Ovary (tissue), 7 donors: ENCODE measurements at regions not wholly inside any gene's neighbourhood (a gene's known extent, or its start where the extent isn't known, plus 50 kb on each side); places are given as distances from the start of the nearest gene placed in this dataset.

Experiments used
- DNase-seq, 5 donors: peaks; one replicate each; pipeline ENCODE4 v3.0.0-alpha.2; 2019 to 2020
- H3K27ac ChIP-seq, 2 donors: fragments of 200-600 bp; one replicate each; pipeline versions ENCODE4 v1.5.1 to v1.8.0; 2019 to 2022
- H3K27me3 ChIP-seq: fragments of 200-600 bp; one replicate; pipeline ENCODE4 v1.8.0; 2022
- H3K36me3 ChIP-seq: fragments of 200-600 bp; sonication (generic); one replicate; pipeline ENCODE4 v1.5.1; 2019
- H3K4me1 ChIP-seq: one replicate; pipeline ENCODE4 v1.8.1; 2013; ENCODE audit warnings: mild to moderate bottlenecking, moderate library complexity; ENCODE audit not compliant: insufficient read depth
- H3K4me3 ChIP-seq: fragments of 200-600 bp; sonication (generic); one replicate; pipeline ENCODE4 v1.5.1; 2017
- H3K9me3 ChIP-seq, 2 donors: fragments of 200-600 bp in 1 of 2; sonication (generic) in 1 of 2; one replicate each; pipeline versions ENCODE4 v1.5.1 to v1.8.1; 2013 to 2019; ENCODE audit warnings: mild to moderate bottlenecking in 1 of 2, moderate library complexity in 1 of 2
- EP300 ChIP-seq: sonication (generic); formaldehyde crosslinking; IDR thresholded peaks from one replicate; pipeline ENCODE4 v1.6.1; 2017; ENCODE audit warnings: antibody characterized with exemption
- POLR2A ChIP-seq: fragments of 450-650 bp; IDR thresholded peaks from one replicate; pipeline ENCODE4 v1.6.1; 2017; ENCODE audit warnings: antibody characterized with exemption, mild to moderate bottlenecking, moderate library complexity
- WGBS, 3 donors: extraction: QIAGEN DNeasy Blood & Tissue Kit in 1 of 3; methylation state at CpG; one replicate each; pipeline versions ENCODE4 v1.1.5 to v1.1.7; 2013 to 2017; 5-methylcytosine and 5-hydroxymethylcytosine counted together
- intact Hi-C, 4 donors: fragments of 100-400 bp; cut with DNase I; formaldehyde crosslinking; loops; one replicate each; pipeline versions ENCODE4 v1.11.0 to v1.15.1; 2022 to 2023
- TF ChIP-seq, protein P1 (sequence below), 3 donors: fragments of 450-650 bp in 2 of 3; fragments of 200-600 bp in 1 of 3; IDR thresholded peaks; one replicate each; pipeline versions ENCODE4 v1.5.1 to v1.8.0; 2016 to 2022; ENCODE audit warnings: antibody characterized with exemption in 3 of 3, mild to moderate bottlenecking in 1 of 3
- donor health status: DM: no; HTN: no; CAD: no; lungs with moderate emphysema.
- donor health status: DM: no; HTN: no; CAD: no.
- donor health status: Bipolar disorder and iron deficiency.
- donor health status: DM: no; HTN: no; CAD: no.
- donor health status: DM: yes; HTN: yes; CAD: no.

DNA sequence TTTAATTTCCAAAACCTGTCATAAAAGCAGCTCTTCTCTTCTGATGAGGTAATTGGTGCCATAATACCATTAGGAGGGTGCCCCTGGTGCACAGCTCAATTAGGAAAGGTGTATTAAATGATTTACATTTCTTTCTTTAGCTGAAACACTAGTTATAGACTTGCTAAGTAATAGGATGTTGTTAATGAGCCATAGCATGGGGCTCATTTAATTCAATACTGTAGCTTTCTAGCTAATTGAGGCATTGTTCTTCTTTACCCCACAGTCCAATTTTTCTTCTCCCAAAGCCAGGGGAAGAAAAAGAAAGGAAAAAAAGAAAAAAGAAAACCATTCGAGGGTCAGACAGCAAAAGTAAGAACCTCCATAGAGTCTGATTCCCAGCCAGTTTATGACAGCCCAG, 164.0 kb upstream of the HES1 start:
- Histone ChIP-seq H3K27me3 (no peaks in the 10 kb centered on the region), H3K36me3 (no peaks in the 10 kb centered on the region), H3K27ac (no peak overlapping the region), H3K4me1 (no peaks in the 10 kb centered on the region), H3K9me3 (no peaks in the 10 kb centered on the region), H3K4me3 (no peak overlapping the region)
- TF ChIP-seq POLR2A: no peak
- DNase-seq: no peak
- intact Hi-C loops: loop anchor here in 2 of 4 donors (2.0 to 10.0 kb wide), 2 partner anchors 69 to 163 kb away; partner anchors contain the start of gene HES1 (in 1 of the 2)
- WGBS, 3 donors: 88 to 97% (median 97%) methylated on average over 1 of the region's 1 CpG

GRCh38 chr3:193972832-193973231, 163.1 kb upstream of the HES1 start:
- Histone ChIP-seq H3K36me3 (no peaks in the 10 kb centered on the region), H3K4me3 (no peak overlapping the region), H3K27me3 (no peaks in the 10 kb centered on the region), H3K9me3 (no peaks in the 10 kb centered on the region), H3K4me1 (no peaks in the 10 kb centered on the region), H3K27ac (no peak overlapping the region)
- 73 to 81% (median 81%) methylated on average over 3 of the region's 3 CpGs for WGBS, 3 donors
- intact Hi-C loops: loop anchor here in 2 of 4 donors (2.0 to 10.0 kb wide), 2 partner anchors 70 to 162 kb away; partner anchors contain the start of gene HES1 (in 1 of the 2)
- TF ChIP-seq POLR2A (no peak), EP300 (no peak)
- TF ChIP-seq, protein P1, sequence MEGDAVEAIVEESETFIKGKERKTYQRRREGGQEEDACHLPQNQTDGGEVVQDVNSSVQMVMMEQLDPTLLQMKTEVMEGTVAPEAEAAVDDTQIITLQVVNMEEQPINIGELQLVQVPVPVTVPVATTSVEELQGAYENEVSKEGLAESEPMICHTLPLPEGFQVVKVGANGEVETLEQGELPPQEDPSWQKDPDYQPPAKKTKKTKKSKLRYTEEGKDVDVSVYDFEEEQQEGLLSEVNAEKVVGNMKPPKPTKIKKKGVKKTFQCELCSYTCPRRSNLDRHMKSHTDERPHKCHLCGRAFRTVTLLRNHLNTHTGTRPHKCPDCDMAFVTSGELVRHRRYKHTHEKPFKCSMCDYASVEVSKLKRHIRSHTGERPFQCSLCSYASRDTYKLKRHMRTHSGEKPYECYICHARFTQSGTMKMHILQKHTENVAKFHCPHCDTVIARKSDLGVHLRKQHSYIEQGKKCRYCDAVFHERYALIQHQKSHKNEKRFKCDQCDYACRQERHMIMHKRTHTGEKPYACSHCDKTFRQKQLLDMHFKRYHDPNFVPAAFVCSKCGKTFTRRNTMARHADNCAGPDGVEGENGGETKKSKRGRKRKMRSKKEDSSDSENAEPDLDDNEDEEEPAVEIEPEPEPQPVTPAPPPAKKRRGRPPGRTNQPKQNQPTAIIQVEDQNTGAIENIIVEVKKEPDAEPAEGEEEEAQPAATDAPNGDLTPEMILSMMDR (IDR thresholded peaks at IDR 0.05): no peak
- DNase-seq: no peak

DNA sequence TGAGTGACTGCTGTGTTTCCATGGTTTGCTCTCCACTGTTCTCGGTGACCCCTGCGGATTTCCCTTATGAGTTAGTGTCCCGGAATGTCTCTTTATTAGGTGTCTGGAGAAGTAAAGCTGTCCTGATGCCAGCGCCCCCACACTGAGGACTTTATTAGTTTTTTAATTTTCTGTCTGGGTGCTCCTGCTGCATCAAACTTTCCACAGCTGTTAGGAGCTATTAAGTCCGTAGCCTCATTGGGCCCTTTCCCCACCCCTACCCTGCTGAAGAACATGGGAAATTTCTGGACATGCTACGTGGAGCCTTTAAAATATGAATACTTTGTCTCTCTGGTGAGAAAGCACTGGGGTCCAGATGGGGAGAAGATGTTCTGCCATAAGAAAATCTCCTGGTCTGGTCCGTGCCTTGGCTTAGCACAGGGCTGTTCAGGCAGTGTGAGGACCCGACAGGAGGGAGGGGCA, 161.7 kb upstream of the HES1 start:
- Histone ChIP-seq H3K27me3 (no peaks in the 10 kb centered on the region), H3K9me3 (no peaks in the 10 kb centered on the region), H3K36me3 (no peaks in the 10 kb centered on the region), H3K27ac (no peak overlapping the region), H3K4me1 (no peaks in the 10 kb centered on the region), H3K4me3 (no peak overlapping the region)
- DNase-seq: no peak
- no peak for TF ChIP-seq POLR2A
- TF ChIP-seq, protein P1 (IDR thresholded peaks at IDR 0.05): no peak
- no peak for TF ChIP-seq EP300
- intact Hi-C loops: loop anchor here in 1 of 4 donors (10.0 kb wide), 1 partner anchor 161 kb away; the partner anchor contains the start of gene HES1
- 58 to 69% (median 61%) methylated on average over 8 of the region's 8 CpGs for whole genome bisulfite sequencing, 3 donors

GRCh38 chr3:193974671-193975535, 161.0 kb upstream of the HES1 start:
- H3K4me1 ChIP-seq: peaks cover 1% of the 10 kb centered on the region
- no peak overlapping the region for H3K4me3 ChIP-seq
- H3K9me3 ChIP-seq: no peaks in the 10 kb centered on the region
- DNase-seq: peak in 2 of 5 donors; percentile 42 to 53
- intact Hi-C loops: loop anchor here in 1 of 4 donors (10.0 kb wide), 1 partner anchor 160 kb away; the partner anchor contains the start of gene HES1
- WGBS, 3 donors: 37 to 67% (median 38%) methylated on average over 22 of the region's 22 CpGs
- H3K27ac ChIP-seq: no peak overlapping the region
- TF ChIP-seq EP300 (no peak), POLR2A (no peak)
- TF ChIP-seq, protein P1 (IDR thresholded peaks at IDR 0.05): no peak
- H3K27me3 ChIP-seq: no peaks in the 10 kb centered on the region
- no peaks in the 10 kb centered on the region for H3K36me3 ChIP-seq

DNA sequence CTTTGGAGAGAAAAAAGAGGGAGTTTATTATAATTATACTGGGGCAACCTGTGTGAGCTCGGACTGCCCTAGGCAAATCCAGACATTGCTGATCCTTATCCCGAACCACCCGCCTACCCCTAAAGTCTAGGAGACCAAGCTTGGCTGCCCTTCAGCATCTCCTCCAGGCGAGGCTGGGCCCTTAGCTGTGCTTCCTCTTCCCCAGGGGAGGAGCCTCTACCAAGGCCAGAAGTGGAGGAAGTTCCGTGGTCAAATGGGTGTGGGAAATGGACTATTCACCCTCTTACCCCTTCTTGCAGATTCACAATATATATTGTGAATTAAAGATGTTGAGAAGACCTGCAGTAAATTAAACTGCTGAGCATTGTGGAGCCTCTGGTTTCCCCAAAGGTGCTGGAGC, 158.3 kb upstream of the HES1 start:
- H3K4me1 ChIP-seq: peaks cover 8% of the 10 kb centered on the region
- intact Hi-C loops: loop anchor here in 1 of 4 donors (10.0 kb wide), 1 partner anchor 157 kb away; the partner anchor contains the start of gene HES1
- TF ChIP-seq EP300: no peak
- TF ChIP-seq POLR2A: no peak
- TF ChIP-seq, protein P1 (IDR thresholded peaks at IDR 0.05): no peak
- no peak overlapping the region for H3K4me3 ChIP-seq
- H3K9me3 ChIP-seq: no peaks in the 10 kb centered on the region
- no peaks in the 10 kb centered on the region for H3K36me3 ChIP-seq
- H3K27me3 ChIP-seq: no peaks in the 10 kb centered on the region
- no peak for DNase-seq
- WGBS, 3 donors: 91 to 95% (median 94%) methylated on average over 5 of the region's 5 CpGs
- H3K27ac ChIP-seq: no peak overlapping the region
